ENCODE measurements at regions not wholly inside any gene's neighbourhood (a gene's known extent, or its start where the extent isn't known, plus 50 kb on each side); places are given as distances from the start of the nearest gene placed in this dataset.

- TF ChIP-seq POLR2A (IDR thresholded peaks at IDR 0.05), result no peak
- no peak for TF ChIP-seq CTCF (IDR thresholded peaks at IDR 0.05)
- TF ChIP-seq EP300 (IDR thresholded peaks at IDR 0.05), result no peak
Observed at GRCh38 chr4:26204249-26204825, 116.5 kb upstream of the RBPJ start.

All from tibial nerve (tissue), 4 donors.